Body of pancreas (tissue), 4 donors: ENCODE measurements at regions not wholly inside any gene's neighbourhood (a gene's known extent, or its start where the extent isn't known, plus 50 kb on each side); places are given as distances from the start of the nearest gene placed in this dataset.

Source experiments
- ATAC-seq: fragments of 150-250 bp; one replicate; pipeline ENCODE4 v1.9.1; 2016
- DNase-seq, 4 donors: peaks; one replicate each; pipeline ENCODE4 v3.0.0-alpha.2; 2019
- H3K27ac ChIP-seq, 4 donors: fragments of 200-600 bp; sonication (generic); 1 replicate in 3 of 4; 2 replicates in 1 of 4; pipeline versions ENCODE4 v1.5.1 to v1.6.1; 2016 to 2019; ENCODE audit warnings: mild to moderate bottlenecking in 1 of 4, mixed read lengths in 1 of 4, moderate library complexity in 1 of 4
- H3K27me3 ChIP-seq, 2 donors: fragments of 200-600 bp; sonication (generic); one replicate each; pipeline ENCODE4 v1.6.0; 2016; ENCODE audit warnings: mild to moderate bottlenecking in 1 of 2
- H3K36me3 ChIP-seq, 2 donors: fragments of 200-600 bp; sonication (generic); replicated peaks in 1 of 2; 2 replicates each; pipeline ENCODE4 v1.5.1; 2016; ENCODE audit warnings: low read depth in 2 of 2; ENCODE audit not compliant: insufficient read depth in 1 of 2
- H3K4me1 ChIP-seq: fragments of 200-600 bp; sonication (generic); one replicate; pipeline ENCODE4 v1.6.0; 2016
- H3K4me3 ChIP-seq, 2 donors: fragments of 200-600 bp; sonication (generic); 1 replicate in 1 of 2; 2 replicates in 1 of 2; pipeline ENCODE4 v1.5.1; 2016 to 2019
- H3K9me3 ChIP-seq, 3 donors: fragments of 200-600 bp; sonication (generic); 1 replicate in 2 of 3; 2 replicates in 1 of 3; pipeline ENCODE4 v1.5.1; 2016
- CTCF ChIP-seq, 7 experiments: fragments of 450-650 bp in 4 of 7; fragments of 200-600 bp in 3 of 7; sonication (generic) in 3 of 7; IDR thresholded peaks; one replicate each; pipeline ENCODE4 v1.5.1; 2016 to 2019; ENCODE audit warnings: antibody characterized with exemption in 7 of 7
- POLR2A ChIP-seq, 3 donors: fragments of 450-650 bp; IDR thresholded peaks; one replicate each; pipeline ENCODE4 v1.6.1; 2016; ENCODE audit warnings: antibody characterized with exemption in 3 of 3, mild to moderate bottlenecking in 2 of 3
- WGBS, 2 donors: methylation state at CpG; one replicate each; pipeline ENCODE4 v1.1.5; 2017; 5-methylcytosine and 5-hydroxymethylcytosine counted together
- intact Hi-C: fragments of 100-400 bp; cut with DNase I; formaldehyde crosslinking; loops from one replicate; pipeline ENCODE4 v1.15.1; 2023

- Histone ChIP-seq H3K27me3 (no peaks in the 10 kb centered on the region), H3K4me3 (no peak overlapping the region), H3K36me3 (no peaks in the 10 kb centered on the region), H3K27ac (no peak overlapping the region), H3K4me1 (no peaks in the 10 kb centered on the region), H3K9me3 (no peaks in the 10 kb centered on the region)
- intact Hi-C loops: no loop called here
- DNase-seq (peak in 2 of 4 donors; percentile 5 to 7), ATAC-seq (no peak)
- WGBS, 2 donors: 50 to 55% methylated on average over 1 of the region's 1 CpG
- TF ChIP-seq CTCF (IDR thresholded peaks at IDR 0.05) (no peak), POLR2A (IDR thresholded peaks at IDR 0.05) (no peak)
Measured at GRCh38 chr13:48902368-48902767, 73.3 kb upstream of the FNDC3A start.

GRCh38 chr13:48904668-48905290 lies 70.9 kb upstream of the FNDC3A start:
- TF ChIP-seq CTCF (IDR thresholded peaks at IDR 0.05): no peak
- no peak for TF ChIP-seq POLR2A (IDR thresholded peaks at IDR 0.05)
- H3K4me1 ChIP-seq: no peaks in the 10 kb centered on the region
- no peaks in the 10 kb centered on the region for H3K27me3 ChIP-seq
- intact Hi-C loops: no loop called here
- no peaks in the 10 kb centered on the region for H3K36me3 ChIP-seq
- no peak overlapping the region for H3K4me3 ChIP-seq
- H3K27ac ChIP-seq: no peak overlapping the region
- 63 to 84% methylated on average over 2 of the region's 2 CpGs for WGBS, 2 donors
- ATAC-seq: no peak
- H3K9me3 ChIP-seq: no peaks in the 10 kb centered on the region
- no peak for DNase-seq

- Histone ChIP-seq H3K27me3 (no peaks in the 10 kb centered on the region), H3K27ac (peak overlapping the region in 2 of 4 donors; percentile 12 to 38), H3K9me3 (no peaks in the 10 kb centered on the region), H3K4me1 (no peaks in the 10 kb centered on the region), H3K4me3 (no peak overlapping the region), H3K36me3 (no peaks in the 10 kb centered on the region)
- peak; percentile 56 for ATAC-seq
- 41 to 44% methylated on average over 6 of the region's 6 CpGs for WGBS, 2 donors
- no peak for TF ChIP-seq CTCF (IDR thresholded peaks at IDR 0.05)
- no peak for TF ChIP-seq POLR2A (IDR thresholded peaks at IDR 0.05)
- no peak for DNase-seq
- intact Hi-C loops: no loop called here
Measured at GRCh38 chr13:48906200-48906599, 69.5 kb upstream of the FNDC3A start.

GRCh38 chr13:48908381-48909055 lies 67.2 kb upstream of the FNDC3A start:
- no peak overlapping the region for H3K4me3 ChIP-seq
- no peak for DNase-seq

More at GRCh38 chr13:48908381-48909055, 67.2 kb upstream of the FNDC3A start:
- intact Hi-C loops: no loop called here
- WGBS, 2 donors: 35 to 56% methylated on average over 2 of the region's 2 CpGs
- Histone ChIP-seq H3K27me3 (no peaks in the 10 kb centered on the region), H3K27ac (no peak overlapping the region), H3K4me1 (no peaks in the 10 kb centered on the region), H3K9me3 (no peaks in the 10 kb centered on the region), H3K36me3 (no peaks in the 10 kb centered on the region)
- peak; percentile 27 for ATAC-seq
- TF ChIP-seq POLR2A (IDR thresholded peaks at IDR 0.05) (no peak), CTCF (IDR thresholded peaks at IDR 0.05) (no peak)
